Epithelial cell of prostate (primary cell): ENCODE measurements at regions not wholly inside any gene's neighbourhood (a gene's known extent, or its start where the extent isn't known, plus 50 kb on each side); places are given as distances from the start of the nearest gene placed in this dataset.

Source experiments
- DNase-seq: peaks from one replicate; pipeline ENCODE4 v3.0.0-alpha.2; 2011; ENCODE audit warnings: low read depth, low spot score
- H3K27ac ChIP-seq: fragments of 450-650 bp; 2 replicates; pipeline ENCODE4 v1.5.1; 2017; ENCODE audit warnings: mild to moderate bottlenecking

DNA sequence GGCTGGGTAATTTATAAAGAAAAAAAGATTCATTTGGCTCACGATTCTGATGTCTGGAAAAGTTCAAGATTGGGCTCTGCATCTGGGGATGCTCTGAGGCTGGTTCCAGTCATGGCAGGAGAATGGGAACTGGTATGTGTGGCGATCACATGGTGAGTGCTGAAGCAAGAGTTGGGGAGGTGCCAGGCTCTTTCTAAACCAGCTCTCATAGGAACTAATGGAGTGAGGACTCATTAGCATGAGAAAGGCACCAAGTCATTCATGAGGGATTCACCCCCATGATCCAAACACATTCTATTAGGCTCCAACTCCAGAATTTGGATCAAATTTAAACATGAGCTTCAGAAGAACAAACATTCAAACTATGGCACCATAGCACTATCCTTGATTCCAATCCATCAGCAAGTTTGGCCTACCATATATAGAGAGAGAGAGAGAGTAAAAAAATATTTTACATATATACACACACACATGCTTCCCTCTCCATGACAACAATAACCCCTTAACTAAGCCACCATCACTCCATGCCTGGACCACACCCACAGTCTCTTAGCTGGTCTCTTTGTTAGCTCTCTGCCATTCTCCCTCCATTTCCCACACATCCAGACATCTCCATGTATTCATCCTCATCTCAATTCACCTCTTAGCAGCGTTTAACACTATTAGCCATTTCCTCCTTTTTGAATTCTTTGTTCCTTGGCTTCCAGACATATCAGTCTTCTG lies 57.9 kb downstream of the NPY start:
- no peak for DNase-seq

DNA sequence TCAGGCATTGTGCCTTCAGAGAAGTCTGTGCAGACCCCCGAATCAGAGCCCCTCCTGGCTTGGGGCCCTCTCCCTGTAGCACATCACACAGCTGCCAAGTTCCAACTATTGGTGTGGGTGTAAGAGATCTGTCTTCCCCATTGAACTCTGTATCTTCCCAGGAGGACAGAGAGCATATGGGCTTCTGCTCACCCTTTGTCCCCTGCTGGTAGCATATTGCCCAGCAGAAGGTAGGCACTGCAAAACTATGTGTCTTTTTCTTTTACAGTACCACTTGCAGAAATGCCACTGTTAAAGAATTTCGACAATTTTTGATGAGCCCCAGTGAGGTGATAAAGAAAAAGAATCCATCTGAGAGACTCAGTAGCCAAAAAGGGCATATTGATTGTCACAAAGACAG lies 59.6 kb downstream of the NPY start:
- no peak overlapping the region for H3K27ac ChIP-seq
- no peak for DNase-seq

More for the DNA sequence above, 57.9 kb downstream of the NPY start:
- H3K27ac ChIP-seq: no peak overlapping the region

DNA sequence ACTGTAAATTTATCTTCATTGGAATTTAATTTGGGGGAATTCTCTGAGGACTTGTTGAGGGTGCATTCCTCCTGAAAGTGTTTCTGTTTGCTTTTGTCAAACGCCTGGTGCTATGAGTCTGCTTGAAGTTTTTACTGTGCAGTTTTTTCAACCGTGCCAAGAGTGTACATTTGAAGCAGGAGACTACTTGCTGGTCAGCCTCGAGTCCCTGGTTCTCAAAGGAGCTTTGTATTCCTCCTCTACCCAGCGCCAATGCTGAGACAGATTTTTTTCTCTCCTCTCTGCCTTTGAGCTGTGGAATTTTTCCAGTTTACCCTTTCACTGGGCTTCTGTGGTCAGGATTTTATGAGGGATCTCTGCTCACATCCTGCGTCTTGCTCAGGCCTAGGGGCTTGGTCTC lies 62.1 kb downstream of the NPY start:
- DNase-seq: no peak
- H3K27ac ChIP-seq: no peak overlapping the region

DNA sequence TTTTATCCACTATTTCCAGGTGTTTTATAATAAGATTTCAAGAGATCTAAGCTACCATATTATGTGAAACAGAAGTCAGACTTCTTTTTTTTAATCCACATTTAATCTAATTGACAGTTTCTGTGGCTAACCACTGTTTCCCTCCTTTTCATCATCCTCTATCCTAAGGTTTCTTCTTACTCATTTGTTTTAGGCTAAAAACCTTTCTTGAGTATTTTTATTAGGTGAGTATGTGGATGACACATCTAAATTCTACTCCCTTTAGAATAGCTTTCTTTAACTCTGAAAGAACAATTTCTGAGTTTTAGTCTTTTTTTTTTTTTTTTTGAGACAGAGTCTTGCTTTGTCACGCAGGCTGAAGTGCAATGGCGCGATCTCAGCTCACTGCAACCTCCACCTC lies 62.7 kb downstream of the NPY start:
- H3K27ac ChIP-seq: no peak overlapping the region
- DNase-seq: no peak

DNA sequence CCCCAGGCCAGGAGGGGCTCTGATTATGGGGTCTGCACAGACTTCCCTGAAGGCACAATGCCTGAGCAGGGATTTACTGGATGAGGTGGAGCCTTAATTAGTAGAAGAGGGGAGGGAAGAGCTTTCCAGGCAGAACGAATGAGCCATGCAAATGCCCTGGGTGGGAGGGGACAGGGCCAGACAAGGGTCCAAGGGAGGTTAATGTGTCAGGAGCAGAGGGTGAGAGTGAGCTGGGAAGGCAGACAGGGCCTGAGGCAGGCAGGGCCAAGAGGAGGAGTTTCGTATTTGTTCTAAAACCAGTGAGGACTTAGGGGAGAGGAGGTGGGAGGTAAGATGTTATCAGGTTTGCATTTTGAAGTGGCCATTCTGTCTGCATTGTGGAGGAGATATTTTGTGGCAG lies 65.3 kb downstream of the NPY start:
- H3K27ac ChIP-seq: no peak overlapping the region
- no peak for DNase-seq

DNA sequence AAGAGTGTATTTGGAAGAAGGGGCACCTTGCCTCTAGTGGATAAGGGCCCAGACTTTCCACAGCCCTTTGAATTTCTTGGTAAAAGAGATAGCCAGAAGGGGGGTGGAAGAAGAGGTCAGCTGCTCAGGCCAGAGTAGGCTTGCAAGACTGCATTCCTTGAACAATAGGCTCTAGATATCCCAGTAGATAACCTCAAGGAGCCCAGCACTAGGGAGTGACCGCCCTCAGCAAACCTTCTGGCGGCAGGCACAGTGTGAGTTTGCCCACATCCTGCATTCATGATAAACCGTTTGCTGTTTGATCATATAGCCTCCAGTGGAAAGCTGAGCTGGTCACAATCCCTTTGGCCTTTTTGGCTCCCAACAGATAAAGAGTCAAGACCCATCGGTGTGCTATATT lies 70.5 kb downstream of the NPY start:
- no peak for DNase-seq
- no peak overlapping the region for H3K27ac ChIP-seq

DNA sequence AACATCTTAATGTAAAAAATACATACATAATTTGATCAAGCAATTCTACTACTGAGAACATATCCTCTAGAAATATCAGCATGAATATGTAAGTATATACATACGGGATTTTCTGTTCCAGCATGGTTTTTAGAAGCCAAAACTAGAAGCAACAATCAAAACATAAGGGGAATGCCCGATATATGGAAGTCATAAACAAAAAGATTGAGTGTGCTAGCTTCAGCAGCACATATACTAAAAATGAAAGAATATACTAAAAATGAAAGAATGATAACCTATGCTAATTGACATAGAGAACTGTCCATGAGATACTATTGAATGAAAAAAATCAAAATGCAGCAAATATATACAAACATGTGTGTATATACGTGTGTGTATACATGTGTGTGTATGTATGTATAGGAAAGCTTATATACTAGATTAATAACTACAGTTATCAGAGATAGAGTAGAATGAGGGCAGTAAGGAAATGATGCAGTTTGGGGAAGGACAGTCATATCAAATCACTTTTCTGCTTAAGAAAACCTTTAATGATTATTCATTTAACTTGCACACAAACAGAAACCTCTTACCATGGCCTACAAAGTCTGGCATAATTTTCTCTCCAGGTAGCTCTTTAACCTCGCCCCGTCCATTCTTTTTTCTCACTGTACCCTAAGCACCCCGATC lies 72.9 kb downstream of the NPY start:
- no peak overlapping the region for H3K27ac ChIP-seq
- DNase-seq: no peak

DNA sequence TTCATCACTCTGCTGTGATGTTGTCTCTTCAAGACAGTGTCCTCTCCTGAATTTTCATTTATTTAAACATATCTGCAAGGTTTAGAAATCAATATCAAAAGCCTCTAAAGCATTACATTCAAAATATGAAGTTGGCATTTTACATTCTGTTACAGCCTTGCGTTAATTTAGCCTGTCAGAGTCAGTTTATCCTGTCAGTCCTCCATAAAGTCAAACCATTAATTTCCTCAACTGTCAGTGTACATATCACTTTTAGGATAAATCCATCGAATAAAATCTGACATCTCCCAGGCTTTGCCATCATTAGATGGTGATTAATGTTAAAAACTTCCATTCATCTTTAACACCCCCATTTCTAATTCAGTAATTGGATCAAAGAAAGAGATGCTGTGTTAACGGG lies 77.0 kb downstream of the NPY start:
- H3K27ac ChIP-seq: no peak overlapping the region
- no peak for DNase-seq

DNA sequence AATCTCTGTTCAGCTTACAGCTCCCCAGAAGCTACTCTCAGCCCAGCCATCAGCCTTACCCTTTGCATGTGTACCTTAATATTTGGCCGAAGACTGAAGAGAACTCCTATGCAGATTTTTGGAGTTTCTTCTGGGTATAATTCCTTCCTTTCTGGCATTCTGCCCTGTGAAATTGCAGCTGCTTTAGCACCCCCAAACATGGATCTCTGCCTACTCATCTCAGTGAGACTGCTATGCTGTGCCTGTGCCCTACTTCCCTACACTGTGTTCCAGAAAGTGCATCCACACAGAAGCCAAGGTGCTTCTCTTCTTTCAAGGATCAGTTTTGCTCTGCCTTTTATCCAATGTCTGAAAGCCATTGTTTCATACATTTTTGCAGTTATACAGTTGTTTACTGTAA lies 81.6 kb downstream of the NPY start:
- H3K27ac ChIP-seq: no peak overlapping the region
- DNase-seq: no peak

DNA sequence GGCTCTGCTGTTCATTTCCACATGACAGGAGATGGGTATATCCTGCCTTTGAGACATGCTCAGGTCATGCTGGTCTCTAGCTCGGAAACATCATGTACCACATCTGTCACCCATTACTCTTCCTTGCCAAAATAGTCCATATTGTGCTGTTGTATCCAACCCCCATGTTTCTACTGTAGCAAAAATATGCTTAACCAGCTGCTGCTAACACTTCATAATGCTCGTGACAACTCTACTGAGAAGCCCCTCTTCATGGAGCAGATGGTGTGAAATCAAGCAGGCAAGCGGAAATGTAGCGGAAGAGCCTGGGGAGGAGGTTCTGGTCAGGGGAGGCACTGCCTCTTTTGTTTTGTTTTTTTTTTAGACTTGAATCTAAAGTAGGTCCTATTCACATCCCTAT lies 82.9 kb downstream of the NPY start:
- no peak for DNase-seq

DNA sequence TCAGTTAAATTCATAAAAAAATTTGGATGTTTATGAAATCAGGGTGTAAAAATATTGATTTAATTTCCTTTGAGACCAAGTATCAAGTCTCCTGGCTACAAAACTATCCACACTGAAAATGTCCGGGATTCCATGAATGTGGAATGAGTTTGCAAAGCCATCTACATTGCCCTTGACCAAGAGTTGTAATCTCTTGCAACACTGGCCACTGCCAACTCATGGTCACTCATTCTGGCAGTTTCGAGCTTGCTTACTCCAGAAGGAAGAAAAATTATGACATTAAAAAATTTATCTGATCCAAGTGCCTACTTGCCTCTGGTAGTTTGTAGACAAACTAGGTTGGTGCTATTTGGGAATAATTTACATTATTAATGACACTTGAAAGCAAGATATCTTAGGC lies 84.2 kb downstream of the NPY start:
- no peak overlapping the region for H3K27ac ChIP-seq
- no peak for DNase-seq

More for the DNA sequence above, 82.9 kb downstream of the NPY start:
- H3K27ac ChIP-seq: no peak overlapping the region

DNA sequence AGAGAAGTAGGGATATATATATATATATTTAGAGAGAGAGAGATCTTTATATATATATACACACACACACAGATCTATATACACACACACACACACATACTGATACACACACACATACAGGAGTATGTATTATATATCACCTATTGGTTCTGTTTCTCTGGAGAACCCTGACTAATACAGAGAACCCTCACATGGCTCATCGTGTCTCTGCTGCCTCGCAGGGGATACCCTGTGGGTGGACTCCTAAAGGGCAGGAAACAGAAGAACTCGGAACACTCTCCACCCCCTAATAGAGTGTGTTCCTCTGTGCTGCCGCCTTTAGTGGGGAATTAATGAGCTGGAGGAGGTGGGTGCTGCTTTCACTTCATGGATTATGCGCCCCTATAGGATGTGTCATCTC lies 86.6 kb downstream of the NPY start:
- no peak overlapping the region for H3K27ac ChIP-seq
- no peak for DNase-seq

DNA sequence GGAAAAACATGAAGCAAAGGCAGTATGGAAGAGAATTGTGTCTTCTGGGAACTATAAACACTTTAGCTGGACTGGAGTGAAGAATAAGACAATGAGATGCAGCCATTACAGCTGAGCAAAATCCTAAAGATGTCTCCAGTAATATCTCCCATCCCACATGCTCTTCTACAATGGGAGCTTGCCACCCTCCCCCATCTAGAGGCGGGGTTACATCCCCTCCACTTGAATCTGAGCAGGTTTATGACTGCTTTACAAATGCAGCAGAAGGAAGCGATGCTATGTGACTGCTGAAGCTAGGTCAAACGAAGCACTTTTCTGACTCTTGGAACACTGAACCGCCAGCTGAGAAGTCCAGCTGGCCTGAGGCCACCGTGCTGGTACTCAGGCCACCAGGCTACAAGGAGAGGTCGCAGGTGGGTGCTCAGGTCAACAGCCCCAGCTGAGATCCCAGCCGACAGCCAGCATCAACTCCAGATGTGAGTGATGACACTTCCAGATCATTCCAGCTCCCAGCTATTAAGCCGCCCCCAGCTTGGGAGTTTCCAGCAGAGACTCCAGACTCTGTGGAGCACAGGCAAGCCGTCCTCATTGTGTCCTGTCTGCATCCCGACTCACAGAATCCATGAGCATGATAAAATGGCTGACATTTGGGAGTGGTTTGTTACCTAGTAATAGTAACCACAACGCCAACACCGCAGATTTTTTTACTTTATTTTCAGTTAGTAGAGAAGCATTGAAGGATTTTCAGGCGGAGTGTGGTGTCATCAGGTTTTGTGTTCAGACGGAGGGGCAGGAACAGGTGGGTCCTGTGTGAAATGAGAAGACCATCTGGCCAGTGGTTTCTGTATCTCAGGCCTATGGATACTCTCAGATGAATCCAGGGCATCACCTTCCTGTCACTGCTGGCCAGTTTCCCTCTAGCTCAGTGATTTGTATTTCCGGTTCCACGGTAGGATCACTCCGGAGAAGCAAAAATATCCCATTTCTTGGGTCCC lies 89.3 kb downstream of the NPY start:
- H3K27ac ChIP-seq: no peak overlapping the region
- no peak for DNase-seq

DNA sequence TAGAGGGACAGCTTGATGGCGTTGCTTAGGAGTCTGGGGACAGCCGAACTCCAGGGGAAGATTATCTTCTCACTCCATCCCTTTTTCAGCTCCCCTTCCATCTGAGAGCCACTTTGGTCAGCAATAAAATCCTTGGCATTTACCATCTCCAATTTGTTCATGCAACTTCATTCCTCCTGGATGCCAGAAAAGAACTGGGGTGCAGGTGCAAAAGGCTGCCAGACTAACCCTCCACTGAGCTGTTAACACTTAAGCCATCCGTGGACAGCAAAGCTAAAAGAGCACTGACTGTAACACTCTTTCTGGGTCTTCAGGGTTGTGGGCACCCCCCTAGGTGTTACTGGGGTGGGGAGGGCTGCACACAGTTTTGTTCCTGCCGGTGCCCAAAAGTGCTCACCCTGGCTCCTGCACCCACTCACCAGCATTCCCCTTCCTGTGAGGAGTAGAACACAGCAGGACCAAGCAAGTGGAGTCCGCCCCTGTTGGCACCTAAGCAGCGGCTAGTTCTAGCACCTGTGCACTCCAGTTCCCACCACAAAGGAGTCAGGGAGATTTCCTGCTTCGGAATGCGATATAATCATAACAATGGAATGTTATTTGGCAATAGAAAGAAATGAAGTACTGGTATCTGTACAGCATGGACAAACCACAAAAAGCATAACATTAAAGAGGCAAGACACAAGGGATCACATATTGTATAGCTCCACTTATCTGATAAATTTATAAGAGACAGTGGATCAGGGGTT lies 95.1 kb downstream of the NPY start:
- DNase-seq: peak; percentile 43
- no peak overlapping the region for H3K27ac ChIP-seq

DNA sequence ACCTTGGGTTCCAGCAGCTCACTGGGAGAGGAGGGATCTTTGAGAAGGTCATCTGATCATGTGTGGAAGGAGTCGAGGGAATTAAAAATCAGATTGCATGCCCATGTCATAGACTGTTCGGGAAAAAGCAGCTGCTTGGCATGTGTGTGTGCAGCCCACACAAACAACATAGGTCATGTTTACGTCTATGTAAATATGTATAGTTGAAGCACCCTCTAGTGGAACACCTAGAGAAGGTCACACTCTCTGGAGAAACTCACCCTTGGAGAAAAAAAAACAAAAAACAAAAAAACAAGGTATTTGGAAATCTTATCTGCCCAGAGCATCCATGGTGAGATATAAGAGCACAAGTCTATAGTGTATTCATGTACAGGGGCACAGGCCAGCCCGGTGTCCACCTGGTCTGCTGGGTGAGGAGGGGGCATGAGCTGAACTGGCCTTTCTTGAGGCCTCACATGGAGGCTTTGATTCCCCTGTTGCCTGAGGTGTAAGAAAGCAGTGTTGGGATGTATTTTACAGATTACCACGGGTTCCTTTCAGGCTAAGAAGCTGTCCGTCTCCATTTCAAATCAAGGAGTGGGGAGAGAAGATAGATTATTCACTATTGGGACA lies 98.0 kb downstream of the NPY start:
- no peak for DNase-seq
- no peak overlapping the region for H3K27ac ChIP-seq

DNA sequence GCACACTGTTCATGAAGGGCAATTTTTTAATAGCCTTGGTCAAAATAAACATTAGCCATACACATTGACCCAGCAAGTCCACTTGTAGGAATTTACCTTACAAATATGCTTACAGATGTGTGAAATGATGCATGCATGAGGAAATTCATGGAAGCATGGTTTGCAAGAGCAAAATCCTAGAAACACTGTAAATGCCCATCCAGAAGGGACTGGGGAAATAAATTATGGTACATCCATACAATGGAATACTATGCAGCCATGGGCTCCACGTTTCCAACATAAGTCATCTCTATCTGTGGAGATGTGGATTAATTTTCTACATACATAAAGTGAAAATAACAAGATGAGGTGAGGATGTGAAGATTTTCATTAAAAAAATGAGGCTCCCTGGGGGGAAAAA lies 99.1 kb downstream of the NPY start:
- no peak for DNase-seq
- H3K27ac ChIP-seq: no peak overlapping the region

DNA sequence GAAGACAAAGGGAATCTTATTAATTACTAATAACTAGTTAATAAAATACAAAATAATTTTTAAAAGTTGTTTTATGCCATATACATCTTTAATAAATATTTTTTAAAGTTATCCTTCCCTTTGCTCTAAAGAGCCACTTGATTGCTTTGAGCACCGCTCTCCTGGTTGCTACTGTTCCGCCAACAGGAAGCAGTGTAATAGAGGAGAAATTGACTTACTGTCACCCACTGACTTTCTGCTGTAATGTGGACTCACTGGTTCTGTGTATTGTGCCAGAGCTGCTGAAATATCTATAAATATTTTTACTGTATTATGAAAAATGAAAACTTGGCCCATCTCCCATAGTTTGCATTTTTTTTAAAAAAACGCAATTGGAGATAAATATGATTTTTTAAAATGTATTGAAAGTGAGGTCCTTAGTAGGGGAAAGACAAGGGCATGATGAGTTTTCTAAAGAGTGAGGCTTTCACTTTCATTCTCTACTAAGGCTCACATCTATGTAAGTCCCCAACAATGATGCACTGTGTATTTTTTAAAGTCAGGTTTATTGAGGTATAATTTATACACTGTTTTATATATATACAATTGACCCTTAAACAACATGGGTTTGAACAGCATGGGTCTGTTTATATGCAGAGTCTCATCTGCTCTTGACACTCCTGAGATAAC lies 100.5 kb downstream of the NPY start:
- no peak overlapping the region for H3K27ac ChIP-seq
- no peak for DNase-seq

DNA sequence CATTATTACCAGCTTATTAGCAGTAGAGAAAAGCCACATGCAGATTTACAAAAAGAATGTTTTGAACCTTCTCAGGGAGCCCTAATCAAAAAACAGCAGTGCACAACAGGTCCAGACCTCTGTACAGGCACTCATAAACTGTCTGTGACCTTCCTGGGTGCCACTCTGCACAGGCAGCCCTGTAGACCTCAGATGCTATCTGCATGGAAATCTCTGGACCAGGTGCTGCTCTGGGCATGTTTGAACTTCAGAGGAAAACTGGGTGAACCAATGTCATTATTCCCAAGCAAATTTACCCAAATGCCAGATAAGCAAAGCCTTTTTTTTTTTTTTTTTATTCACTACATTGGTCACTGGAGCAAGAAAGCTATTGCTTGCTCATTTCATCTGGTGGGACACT lies 104.2 kb downstream of the NPY start:
- no peak overlapping the region for H3K27ac ChIP-seq
- no peak for DNase-seq

DNA sequence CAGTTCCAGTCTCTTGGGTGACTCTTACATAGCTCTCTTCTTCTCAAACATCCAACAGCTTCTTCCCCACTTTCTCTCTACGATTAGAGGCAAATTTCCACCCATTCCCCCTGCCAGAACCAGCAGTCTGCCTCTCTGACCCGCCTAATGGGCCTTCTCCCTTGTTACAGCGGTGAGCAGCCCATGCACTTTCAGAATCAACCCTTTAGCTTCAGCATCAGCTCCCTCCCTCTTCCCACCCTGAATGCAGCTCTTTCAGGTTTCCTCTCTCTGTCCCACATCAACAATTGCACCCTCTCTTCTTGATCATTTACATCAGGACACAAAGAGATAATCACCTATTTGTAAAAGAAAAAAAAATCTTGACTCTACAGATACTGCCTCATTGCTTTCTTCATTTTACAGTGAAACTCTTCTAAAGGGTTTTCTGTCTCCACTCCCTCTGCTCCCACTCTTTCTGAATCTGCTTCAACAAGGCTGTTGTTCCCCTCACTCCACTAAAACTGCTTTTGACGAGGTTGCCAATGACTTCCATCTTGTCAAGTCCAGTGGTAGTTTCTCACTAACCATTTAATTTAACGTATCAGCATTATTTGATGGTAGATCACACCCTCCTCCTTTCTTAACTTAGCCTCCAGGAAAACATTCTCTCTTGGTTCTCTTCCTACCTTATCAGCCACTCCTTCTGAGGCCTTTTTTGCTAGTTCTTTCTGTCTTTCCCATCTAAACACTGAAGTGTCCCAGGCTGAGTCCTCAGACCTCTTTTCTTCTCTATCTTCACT lies 106.6 kb downstream of the NPY start:
- no peak overlapping the region for H3K27ac ChIP-seq
- no peak for DNase-seq
